ENCODE measurements at regions not wholly inside any gene's neighbourhood (a gene's known extent, or its start where the extent isn't known, plus 50 kb on each side); places are given as distances from the start of the nearest gene placed in this dataset.

DNA sequence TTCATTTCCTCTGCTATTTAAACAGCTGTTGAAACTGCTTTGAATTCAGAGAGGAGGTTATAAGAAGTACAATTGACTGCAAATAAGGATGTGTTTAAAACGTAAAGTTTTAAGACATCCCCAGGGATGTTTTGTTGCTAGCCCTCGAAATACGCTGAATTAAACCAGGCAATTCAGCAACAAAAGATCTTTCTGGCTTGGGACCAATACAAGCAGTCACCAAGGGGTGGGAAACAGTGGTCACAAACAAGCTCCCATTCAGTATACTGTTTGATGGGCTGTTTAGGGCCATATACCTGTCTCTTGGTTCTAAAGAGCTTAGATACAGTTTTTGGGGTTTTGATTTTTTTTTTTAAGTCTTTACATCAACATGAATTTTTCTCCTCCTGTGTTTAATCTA is 446.3 kb upstream of the POT1 start:
- TF ChIP-seq POLR2A (IDR thresholded peaks at IDR 0.05) (no peak), POLR2AphosphoS5 (IDR thresholded peaks at IDR 0.05) (no peak), EP300 (IDR thresholded peaks at IDR 0.05) (no peak)
- TF ChIP-seq, protein P1, sequence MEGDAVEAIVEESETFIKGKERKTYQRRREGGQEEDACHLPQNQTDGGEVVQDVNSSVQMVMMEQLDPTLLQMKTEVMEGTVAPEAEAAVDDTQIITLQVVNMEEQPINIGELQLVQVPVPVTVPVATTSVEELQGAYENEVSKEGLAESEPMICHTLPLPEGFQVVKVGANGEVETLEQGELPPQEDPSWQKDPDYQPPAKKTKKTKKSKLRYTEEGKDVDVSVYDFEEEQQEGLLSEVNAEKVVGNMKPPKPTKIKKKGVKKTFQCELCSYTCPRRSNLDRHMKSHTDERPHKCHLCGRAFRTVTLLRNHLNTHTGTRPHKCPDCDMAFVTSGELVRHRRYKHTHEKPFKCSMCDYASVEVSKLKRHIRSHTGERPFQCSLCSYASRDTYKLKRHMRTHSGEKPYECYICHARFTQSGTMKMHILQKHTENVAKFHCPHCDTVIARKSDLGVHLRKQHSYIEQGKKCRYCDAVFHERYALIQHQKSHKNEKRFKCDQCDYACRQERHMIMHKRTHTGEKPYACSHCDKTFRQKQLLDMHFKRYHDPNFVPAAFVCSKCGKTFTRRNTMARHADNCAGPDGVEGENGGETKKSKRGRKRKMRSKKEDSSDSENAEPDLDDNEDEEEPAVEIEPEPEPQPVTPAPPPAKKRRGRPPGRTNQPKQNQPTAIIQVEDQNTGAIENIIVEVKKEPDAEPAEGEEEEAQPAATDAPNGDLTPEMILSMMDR (IDR thresholded peaks at IDR 0.05), result no peak
- Histone ChIP-seq H3K9me3 (no peaks in the 10 kb centered on the region), H3K27ac (no peak overlapping the region), H3K36me3 (no peaks in the 10 kb centered on the region), H3K27me3 (no peaks in the 10 kb centered on the region), H3K4me1 (no peaks in the 10 kb centered on the region), H3K4me3 (no peak overlapping the region)
- 81 to 83% methylated on average over 3 of the region's 3 CpGs for WGBS, 2 donors
- DNase-seq, result no peak
- ATAC-seq (ENCODE audit: low FRiP score in 2 of 2), result no peak

DNA sequence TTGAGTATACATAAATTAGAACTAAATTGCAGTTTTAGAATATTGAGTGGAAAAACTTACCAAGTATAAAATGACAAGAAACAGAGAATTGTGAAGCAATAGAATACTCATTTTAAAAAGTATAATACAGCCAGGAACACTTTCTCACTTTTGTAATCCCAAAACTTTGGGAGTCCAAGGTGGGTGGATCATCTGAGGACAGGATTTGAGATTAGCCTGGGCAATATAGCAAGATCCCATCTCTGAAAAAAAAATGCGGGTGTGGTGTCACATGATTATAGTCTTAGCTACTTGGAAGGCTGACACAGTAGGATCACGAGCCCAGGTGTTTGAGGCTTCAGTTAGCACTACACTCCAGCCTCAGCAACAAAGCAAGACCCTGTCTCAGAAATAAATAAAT is 440.9 kb upstream of the POT1 start:
- no peak for TF ChIP-seq POLR2AphosphoS5 (IDR thresholded peaks at IDR 0.05)
- TF ChIP-seq, protein P1 (IDR thresholded peaks at IDR 0.05), result no peak
- no peak for TF ChIP-seq EP300 (IDR thresholded peaks at IDR 0.05)
- no peak for TF ChIP-seq POLR2A (IDR thresholded peaks at IDR 0.05)
- Histone ChIP-seq H3K27ac (no peak overlapping the region), H3K4me3 (no peak overlapping the region), H3K4me1 (no peaks in the 10 kb centered on the region), H3K36me3 (no peaks in the 10 kb centered on the region), H3K27me3 (no peaks in the 10 kb centered on the region), H3K9me3 (no peaks in the 10 kb centered on the region)
- DNase-seq (no peak), ATAC-seq (ENCODE audit: low FRiP score in 2 of 2) (no peak)
- 70 to 86% methylated on average over 2 of the region's 2 CpGs for WGBS, 2 donors

DNA sequence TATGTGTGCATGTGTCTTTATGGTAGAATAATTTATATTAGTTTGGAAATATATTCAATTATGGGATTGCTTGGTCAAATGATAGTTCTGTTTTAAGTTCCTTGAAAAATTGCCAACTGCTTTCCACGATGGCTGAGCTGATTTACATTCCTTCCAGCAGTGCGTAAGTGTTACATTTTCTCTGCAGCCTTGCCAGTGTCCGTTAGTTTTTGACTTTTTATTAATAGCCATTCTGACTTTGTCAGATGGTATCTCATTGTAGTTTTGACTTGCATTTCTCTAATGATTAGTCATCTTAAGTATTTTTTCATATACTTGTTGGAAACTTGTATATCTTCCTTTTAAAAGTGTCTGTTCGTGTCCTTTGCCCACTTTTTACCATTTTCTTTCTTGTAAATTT is 434.2 kb upstream of the POT1 start:
- TF ChIP-seq, protein P1 (IDR thresholded peaks at IDR 0.05), result no peak
- TF ChIP-seq POLR2AphosphoS5 (IDR thresholded peaks at IDR 0.05), result no peak
- 58 to 63% methylated on average over 4 of the region's 4 CpGs for WGBS, 2 donors
- H3K9me3 ChIP-seq, result no peaks in the 10 kb centered on the region
- DNase-seq (no peak), ATAC-seq (ENCODE audit: low FRiP score in 2 of 2) (no peak)
- H3K4me1 ChIP-seq, result no peaks in the 10 kb centered on the region
- H3K27me3 ChIP-seq, result no peaks in the 10 kb centered on the region
- no peak overlapping the region for H3K4me3 ChIP-seq
- no peaks in the 10 kb centered on the region for H3K36me3 ChIP-seq
- no peak overlapping the region for H3K27ac ChIP-seq

DNA sequence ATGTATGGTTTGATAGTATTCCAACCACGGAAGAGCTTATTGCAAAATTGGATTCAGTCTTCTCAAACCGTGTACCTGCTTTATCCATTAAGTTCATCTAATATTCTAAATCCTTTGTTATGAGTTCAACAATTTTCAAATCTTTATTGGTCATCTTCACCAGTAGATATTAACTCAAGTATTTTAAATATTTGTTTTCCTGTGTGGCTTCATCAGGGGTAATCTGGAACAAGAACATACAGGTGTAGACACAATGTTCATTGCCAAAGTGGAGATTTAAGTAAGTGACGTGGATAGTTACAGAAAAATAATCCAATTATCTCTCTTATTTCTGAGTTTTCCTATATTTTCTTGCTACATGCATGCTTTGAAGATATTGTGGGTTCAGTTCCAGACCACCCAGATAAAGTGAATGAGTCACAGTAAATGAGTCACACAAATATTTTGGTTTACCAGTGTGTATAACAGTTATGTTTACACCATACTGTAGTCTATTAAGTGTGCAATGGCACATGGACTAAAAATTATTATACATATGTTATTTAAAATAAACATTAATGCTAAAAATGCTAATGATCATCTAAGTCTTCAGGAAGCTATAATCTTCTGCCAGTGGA is 429.0 kb upstream of the POT1 start:
- H3K36me3 ChIP-seq, result no peaks in the 10 kb centered on the region
- H3K4me1 ChIP-seq, result no peaks in the 10 kb centered on the region
- H3K4me3 ChIP-seq, result no peak overlapping the region
- no peaks in the 10 kb centered on the region for H3K27me3 ChIP-seq
- 48 to 82% methylated on average over 2 to 3 of the region's 3 CpGs for WGBS, 2 donors
- no peak overlapping the region for H3K27ac ChIP-seq
- no peaks in the 10 kb centered on the region for H3K9me3 ChIP-seq
- ATAC-seq (ENCODE audit: low FRiP score in 2 of 2) (no peak), DNase-seq (no peak)
- TF ChIP-seq POLR2AphosphoS5 (IDR thresholded peaks at IDR 0.05) (no peak), POLR2A (IDR thresholded peaks at IDR 0.05) (no peak), EP300 (IDR thresholded peaks at IDR 0.05) (no peak)
- TF ChIP-seq, protein P1 (IDR thresholded peaks at IDR 0.05), result no peak

DNA sequence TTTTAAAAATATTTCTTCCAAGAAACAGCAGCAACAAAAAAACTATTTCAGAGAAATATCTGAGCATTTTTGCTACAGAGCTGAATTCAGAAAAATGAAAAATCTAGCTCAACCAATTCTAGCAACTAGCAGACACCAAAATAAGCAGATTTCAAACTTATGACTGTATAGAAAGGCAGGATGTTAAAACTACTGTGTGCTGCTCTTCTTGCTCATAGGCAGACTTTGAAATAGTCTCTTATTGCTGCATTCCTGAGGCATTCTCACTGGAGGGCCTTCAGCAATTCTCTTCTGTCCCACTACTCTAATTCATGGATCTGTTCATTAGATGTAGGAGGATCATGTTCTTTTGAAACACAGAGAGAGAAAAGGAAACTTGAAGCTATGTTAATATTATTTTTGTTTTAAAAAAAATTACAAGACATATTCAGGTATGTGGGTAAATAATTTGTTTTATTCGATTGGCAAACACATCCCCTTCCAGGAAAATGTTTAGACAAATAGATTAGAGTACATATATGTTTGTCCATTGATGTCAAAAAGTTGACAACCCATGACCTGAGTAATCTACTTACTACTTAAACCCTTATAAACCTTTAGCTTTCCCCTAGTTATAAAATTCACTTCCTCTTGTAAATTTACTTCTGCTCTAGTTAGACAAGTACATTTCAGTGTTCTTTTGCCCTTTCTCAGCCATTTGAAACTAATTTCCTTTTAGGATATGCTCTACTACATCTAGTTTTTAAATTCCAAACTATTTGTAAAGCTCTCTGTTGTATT is 428.2 kb upstream of the POT1 start:
- Histone ChIP-seq H3K27me3 (no peaks in the 10 kb centered on the region), H3K4me3 (no peak overlapping the region), H3K4me1 (no peaks in the 10 kb centered on the region), H3K36me3 (no peaks in the 10 kb centered on the region), H3K27ac (no peak overlapping the region), H3K9me3 (no peaks in the 10 kb centered on the region)
- 52 to 54% methylated on average over 1 of the region's 1 CpG for WGBS, 2 donors
- ATAC-seq (ENCODE audit: low FRiP score in 2 of 2) (no peak), DNase-seq (no peak)
- TF ChIP-seq, protein P1 (IDR thresholded peaks at IDR 0.05), result no peak
- TF ChIP-seq POLR2A (IDR thresholded peaks at IDR 0.05) (no peak), EP300 (IDR thresholded peaks at IDR 0.05) (no peak), POLR2AphosphoS5 (IDR thresholded peaks at IDR 0.05) (no peak)
